OCI-LY3 (cell line): ENCODE measurements at regions not wholly inside any gene's neighbourhood (a gene's known extent, or its start where the extent isn't known, plus 50 kb on each side); places are given as distances from the start of the nearest gene placed in this dataset.

Experiments
- CTCF ChIP-seq: fragments of 200-600, 300-600 bp; sonication (generic); IDR thresholded peaks from 2 replicates; pipeline ENCODE4 v1.5.1; 2014; ENCODE audit warnings: antibody characterized with exemption, low read length, low read depth
- EZH2phosphoT487 ChIP-seq: fragments of 200-600 bp; shearing (Covaris generic); IDR thresholded peaks from 2 replicates; pipeline ENCODE4 v1.6.1; 2018; ENCODE audit warnings: antibody characterized with exemption, mixed run types, low read depth

GRCh38 chr5:120088412-120088811 lies 375.7 kb upstream of the PRR16 start:
- TF ChIP-seq CTCF (no peak), EZH2phosphoT487 (no peak)
